ENCODE measurements at regions not wholly inside any gene's neighbourhood (a gene's known extent, or its start where the extent isn't known, plus 50 kb on each side); places are given as distances from the start of the nearest gene placed in this dataset.
"Not testable (repeated sequence)": the region's sequence is repeated elsewhere in the genome, so short reads cannot be mapped to it uniquely, and the experiment has no call there.

- no peak overlapping the region for H3K4me3 ChIP-seq (ENCODE audit: low read depth in 1 of 2, low read length in 2 of 2)
- H3K36me3 ChIP-seq (ENCODE audit: control insufficient read depth in 1 of 2, insufficient read depth in 2 of 2, low read length in 2 of 2) = no peaks in the 10 kb centered on the region
Observed at GRCh38 chr11:29484548-29484947, 532.3 kb downstream of the KCNA4 start.

DNA sequence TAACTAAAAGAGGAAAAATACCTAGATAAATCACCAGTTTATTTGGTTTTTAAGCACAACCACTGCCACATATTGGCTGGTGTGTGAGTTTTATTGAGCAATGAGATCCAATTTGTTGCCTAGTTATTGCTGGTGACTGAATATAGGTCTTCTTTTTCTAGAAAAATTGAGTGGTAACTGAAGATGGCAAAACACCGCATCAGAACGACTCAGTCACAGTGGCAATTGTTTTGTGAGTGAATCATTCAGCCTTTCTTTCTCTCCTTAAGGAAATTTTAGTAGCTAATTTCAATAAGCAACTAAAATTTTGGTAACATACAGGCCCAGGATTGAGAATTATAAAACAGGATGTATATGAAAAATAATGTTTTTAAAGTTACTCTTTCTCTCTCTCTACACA is 533.0 kb downstream of the KCNA4 start:
- Histone ChIP-seq H3K27ac (ENCODE audit: low read length) (no peak overlapping the region), H3K36me3 (ENCODE audit: control insufficient read depth in 1 of 2, insufficient read depth in 2 of 2, low read length in 2 of 2) (no peaks in the 10 kb centered on the region), H3K4me3 (ENCODE audit: low read depth in 1 of 2, low read length in 2 of 2) (no peak overlapping the region), H3K9me3 (ENCODE audit: control insufficient read depth in 1 of 2, low read length in 2 of 2) (no peaks in the 10 kb centered on the region), H3K4me1 (ENCODE audit: control insufficient read depth in 1 of 2, insufficient read depth in 2 of 2, low read length in 2 of 2) (no peaks in the 10 kb centered on the region), H3K27me3 (ENCODE audit: low read depth, low read length) (no peaks in the 10 kb centered on the region)

More at GRCh38 chr11:29484548-29484947, 532.3 kb downstream of the KCNA4 start:
- no peak overlapping the region for H3K27ac ChIP-seq (ENCODE audit: low read length)
- H3K4me1 ChIP-seq (ENCODE audit: control insufficient read depth in 1 of 2, insufficient read depth in 2 of 2, low read length in 2 of 2) = no peaks in the 10 kb centered on the region
- no peaks in the 10 kb centered on the region for H3K27me3 ChIP-seq (ENCODE audit: low read depth, low read length)
- no peaks in the 10 kb centered on the region for H3K9me3 ChIP-seq (ENCODE audit: control insufficient read depth in 1 of 2, low read length in 2 of 2)

DNA sequence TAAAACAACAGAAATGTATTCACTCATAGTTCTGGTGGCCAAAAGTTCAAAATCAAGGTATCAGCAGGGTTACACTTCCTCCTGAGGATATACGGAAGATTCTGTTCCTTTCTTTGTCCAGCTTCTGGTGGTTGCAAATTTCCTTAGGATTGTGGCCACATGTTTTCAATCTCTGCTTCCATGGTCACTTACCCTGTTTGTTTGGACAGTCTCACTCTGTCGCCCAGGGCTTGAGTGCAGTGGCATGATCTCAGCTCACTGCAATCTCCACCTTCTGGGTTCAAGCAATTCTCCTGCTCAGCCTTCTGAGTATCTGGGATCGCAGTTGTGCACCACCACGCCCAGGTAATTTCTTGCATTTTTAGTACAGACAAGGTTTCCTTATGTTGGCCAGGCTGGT is 534.3 kb downstream of the KCNA4 start:
- H3K36me3 ChIP-seq (ENCODE audit: control insufficient read depth in 1 of 2, insufficient read depth in 2 of 2, low read length in 2 of 2) = no peaks in the 10 kb centered on the region
- no peaks in the 10 kb centered on the region for H3K27me3 ChIP-seq (ENCODE audit: low read depth, low read length)
- no peaks in the 10 kb centered on the region for H3K4me1 ChIP-seq (ENCODE audit: control insufficient read depth in 1 of 2, insufficient read depth in 2 of 2, low read length in 2 of 2)
- no peaks in the 10 kb centered on the region for H3K9me3 ChIP-seq (ENCODE audit: control insufficient read depth in 1 of 2, low read length in 2 of 2)
- no peak overlapping the region for H3K27ac ChIP-seq (ENCODE audit: low read length)
- H3K4me3 ChIP-seq (ENCODE audit: low read depth in 1 of 2, low read length in 2 of 2) = no peak overlapping the region

GRCh38 chr11:29481738-29482137 is 535.1 kb downstream of the KCNA4 start:
- H3K4me3 ChIP-seq (ENCODE audit: low read depth in 1 of 2, low read length in 2 of 2) = no peak overlapping the region
- no peaks in the 10 kb centered on the region for H3K27me3 ChIP-seq (ENCODE audit: low read depth, low read length)

GRCh38 chr11:29480981-29481380 is 535.8 kb downstream of the KCNA4 start:
- no peaks in the 10 kb centered on the region for H3K27me3 ChIP-seq (ENCODE audit: low read depth, low read length)
- H3K36me3 ChIP-seq (ENCODE audit: control insufficient read depth in 1 of 2, insufficient read depth in 2 of 2, low read length in 2 of 2) = no peaks in the 10 kb centered on the region
- no peak overlapping the region for H3K27ac ChIP-seq (ENCODE audit: low read length)
- no peaks in the 10 kb centered on the region for H3K9me3 ChIP-seq (ENCODE audit: control insufficient read depth in 1 of 2, low read length in 2 of 2)
- H3K4me3 ChIP-seq (ENCODE audit: low read depth in 1 of 2, low read length in 2 of 2) = no peak overlapping the region
- H3K4me1 ChIP-seq (ENCODE audit: control insufficient read depth in 1 of 2, insufficient read depth in 2 of 2, low read length in 2 of 2) = no peaks in the 10 kb centered on the region

More at GRCh38 chr11:29481738-29482137, 535.1 kb downstream of the KCNA4 start:
- Histone ChIP-seq H3K9me3 (ENCODE audit: control insufficient read depth in 1 of 2, low read length in 2 of 2) (no peaks in the 10 kb centered on the region), H3K27ac (ENCODE audit: low read length) (no peak overlapping the region), H3K36me3 (ENCODE audit: control insufficient read depth in 1 of 2, insufficient read depth in 2 of 2, low read length in 2 of 2) (no peaks in the 10 kb centered on the region), H3K4me1 (ENCODE audit: control insufficient read depth in 1 of 2, insufficient read depth in 2 of 2, low read length in 2 of 2) (no peaks in the 10 kb centered on the region)

- Histone ChIP-seq H3K4me3 (ENCODE audit: low read depth in 1 of 2, low read length in 2 of 2) (no peak overlapping the region), H3K27ac (ENCODE audit: low read length) (no peak overlapping the region), H3K9me3 (ENCODE audit: control insufficient read depth in 1 of 2, low read length in 2 of 2) (no peaks in the 10 kb centered on the region), H3K27me3 (ENCODE audit: low read depth, low read length) (no peaks in the 10 kb centered on the region), H3K36me3 (ENCODE audit: control insufficient read depth in 1 of 2, insufficient read depth in 2 of 2, low read length in 2 of 2) (no peaks in the 10 kb centered on the region), H3K4me1 (ENCODE audit: control insufficient read depth in 1 of 2, insufficient read depth in 2 of 2, low read length in 2 of 2) (no peaks in the 10 kb centered on the region)
Observed at GRCh38 chr11:29458252-29458651, 558.6 kb downstream of the KCNA4 start.

DNA sequence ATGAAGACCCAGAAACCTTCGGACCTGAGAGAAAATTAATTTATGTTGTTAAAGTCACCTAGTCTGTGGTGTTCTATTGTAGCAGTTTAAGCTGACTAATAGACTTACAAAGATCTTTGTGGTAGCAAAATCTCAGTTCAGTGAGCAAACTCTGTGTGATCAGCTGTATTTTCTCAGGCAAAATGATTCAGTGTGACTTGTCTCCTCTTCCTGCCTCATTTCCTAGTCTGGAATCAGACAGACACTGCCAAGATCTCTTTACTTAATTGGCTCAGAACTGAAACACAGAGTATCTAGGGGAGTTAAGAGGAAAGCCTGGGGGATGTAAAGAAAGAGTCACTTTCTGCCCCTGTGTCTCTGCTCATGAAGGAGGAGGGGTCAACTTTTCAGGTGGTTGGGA is 564.7 kb downstream of the KCNA4 start:
- Histone ChIP-seq H3K9me3 (ENCODE audit: control insufficient read depth in 1 of 2, low read length in 2 of 2) (no peaks in the 10 kb centered on the region), H3K36me3 (ENCODE audit: control insufficient read depth in 1 of 2, insufficient read depth in 2 of 2, low read length in 2 of 2) (no peaks in the 10 kb centered on the region), H3K4me1 (ENCODE audit: control insufficient read depth in 1 of 2, insufficient read depth in 2 of 2, low read length in 2 of 2) (no peaks in the 10 kb centered on the region), H3K27ac (ENCODE audit: low read length) (no peak overlapping the region), H3K27me3 (ENCODE audit: low read depth, low read length) (no peaks in the 10 kb centered on the region), H3K4me3 (ENCODE audit: low read depth in 1 of 2, low read length in 2 of 2) (no peak overlapping the region)

- H3K36me3 ChIP-seq (ENCODE audit: control insufficient read depth in 1 of 2, insufficient read depth in 2 of 2, low read length in 2 of 2) = no peaks in the 10 kb centered on the region
- no peaks in the 10 kb centered on the region for H3K9me3 ChIP-seq (ENCODE audit: control insufficient read depth in 1 of 2, low read length in 2 of 2)
- H3K4me3 ChIP-seq (ENCODE audit: low read depth in 1 of 2, low read length in 2 of 2) = no peak overlapping the region
- no peaks in the 10 kb centered on the region for H3K4me1 ChIP-seq (ENCODE audit: control insufficient read depth in 1 of 2, insufficient read depth in 2 of 2, low read length in 2 of 2)
- H3K27me3 ChIP-seq (ENCODE audit: low read depth, low read length) = no peaks in the 10 kb centered on the region
- H3K27ac ChIP-seq (ENCODE audit: low read length) = no peak overlapping the region
Observed at GRCh38 chr11:29449281-29450074, 567.4 kb downstream of the KCNA4 start.

DNA sequence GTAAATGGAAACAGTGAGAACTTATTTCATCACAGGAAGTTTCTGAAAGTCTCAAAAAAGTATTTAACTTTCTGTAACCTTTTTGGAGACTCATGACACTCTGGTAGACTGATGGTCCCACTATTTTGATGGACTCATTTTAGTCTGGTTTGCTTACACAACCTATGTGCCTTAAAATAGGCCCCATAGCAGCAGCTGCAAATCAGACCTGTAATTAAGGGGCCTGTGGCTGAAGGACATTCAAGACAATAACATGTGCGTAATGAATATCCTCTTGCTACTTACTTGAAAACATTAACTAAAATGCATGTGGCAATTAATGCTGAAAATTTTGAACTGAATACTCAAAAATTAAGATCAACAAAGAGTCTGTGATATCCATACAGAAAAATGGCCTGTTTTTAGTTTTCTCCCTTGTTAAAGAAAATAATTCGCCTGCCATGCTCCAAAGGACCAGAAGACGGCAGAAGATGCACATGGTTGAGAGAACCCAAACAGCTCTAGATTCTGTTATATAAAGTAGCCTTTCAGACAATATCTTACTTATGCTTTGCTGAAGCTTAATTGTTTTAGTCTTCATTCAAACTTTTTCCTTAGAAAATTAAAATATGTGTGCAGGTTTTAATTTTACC is 568.5 kb downstream of the KCNA4 start:
- Histone ChIP-seq H3K4me1 (ENCODE audit: control insufficient read depth in 1 of 2, insufficient read depth in 2 of 2, low read length in 2 of 2) (no peaks in the 10 kb centered on the region), H3K9me3 (ENCODE audit: control insufficient read depth in 1 of 2, low read length in 2 of 2) (no peaks in the 10 kb centered on the region), H3K36me3 (ENCODE audit: control insufficient read depth in 1 of 2, insufficient read depth in 2 of 2, low read length in 2 of 2) (no peaks in the 10 kb centered on the region), H3K4me3 (ENCODE audit: low read depth in 1 of 2, low read length in 2 of 2) (no peak overlapping the region), H3K27me3 (ENCODE audit: low read depth, low read length) (no peaks in the 10 kb centered on the region), H3K27ac (ENCODE audit: low read length) (no peak overlapping the region)

GRCh38 chr11:29447821-29448220 is 569.0 kb downstream of the KCNA4 start:
- no peak overlapping the region for H3K27ac ChIP-seq (ENCODE audit: low read length)
- no peak overlapping the region for H3K4me3 ChIP-seq (ENCODE audit: low read depth in 1 of 2, low read length in 2 of 2)
- no peaks in the 10 kb centered on the region for H3K9me3 ChIP-seq (ENCODE audit: control insufficient read depth in 1 of 2, low read length in 2 of 2)
- no peaks in the 10 kb centered on the region for H3K27me3 ChIP-seq (ENCODE audit: low read depth, low read length)
- H3K36me3 ChIP-seq (ENCODE audit: control insufficient read depth in 1 of 2, insufficient read depth in 2 of 2, low read length in 2 of 2) = no peaks in the 10 kb centered on the region
- H3K4me1 ChIP-seq (ENCODE audit: control insufficient read depth in 1 of 2, insufficient read depth in 2 of 2, low read length in 2 of 2) = no peaks in the 10 kb centered on the region

GRCh38 chr11:29446132-29446531 is 570.7 kb downstream of the KCNA4 start:
- Histone ChIP-seq H3K27me3 (ENCODE audit: low read depth, low read length) (no peaks in the 10 kb centered on the region), H3K4me3 (ENCODE audit: low read depth in 1 of 2, low read length in 2 of 2) (no peak overlapping the region), H3K27ac (ENCODE audit: low read length) (no peak overlapping the region), H3K9me3 (ENCODE audit: control insufficient read depth in 1 of 2, low read length in 2 of 2) (no peaks in the 10 kb centered on the region), H3K4me1 (ENCODE audit: control insufficient read depth in 1 of 2, insufficient read depth in 2 of 2, low read length in 2 of 2) (no peaks in the 10 kb centered on the region), H3K36me3 (ENCODE audit: control insufficient read depth in 1 of 2, insufficient read depth in 2 of 2, low read length in 2 of 2) (no peaks in the 10 kb centered on the region)

GRCh38 chr11:29445191-29445590 is 571.6 kb downstream of the KCNA4 start:
- not testable (repeated sequence) for H3K27ac ChIP-seq (ENCODE audit: low read length); H3K27me3 ChIP-seq (ENCODE audit: low read depth, low read length); H3K4me1 ChIP-seq (ENCODE audit: control insufficient read depth in 1 of 2, insufficient read depth in 2 of 2, low read length in 2 of 2); H3K9me3 ChIP-seq (ENCODE audit: control insufficient read depth in 1 of 2, low read length in 2 of 2); H3K36me3 ChIP-seq (ENCODE audit: control insufficient read depth in 1 of 2, insufficient read depth in 2 of 2, low read length in 2 of 2); H3K4me3 ChIP-seq (ENCODE audit: low read depth in 1 of 2, low read length in 2 of 2)
